Fibroblast of skin of abdomen (primary cell): ENCODE measurements at regions not wholly inside any gene's neighbourhood (a gene's known extent, or its start where the extent isn't known, plus 50 kb on each side); places are given as distances from the start of the nearest gene placed in this dataset.
"Not testable (repeated sequence)": the region's sequence is repeated elsewhere in the genome, so short reads cannot be mapped to it uniquely, and the experiment has no call there.

Source experiments
- DNase-seq: peaks from one replicate; pipeline ENCODE4 v3.0.0-alpha.2; 2013

DNA sequence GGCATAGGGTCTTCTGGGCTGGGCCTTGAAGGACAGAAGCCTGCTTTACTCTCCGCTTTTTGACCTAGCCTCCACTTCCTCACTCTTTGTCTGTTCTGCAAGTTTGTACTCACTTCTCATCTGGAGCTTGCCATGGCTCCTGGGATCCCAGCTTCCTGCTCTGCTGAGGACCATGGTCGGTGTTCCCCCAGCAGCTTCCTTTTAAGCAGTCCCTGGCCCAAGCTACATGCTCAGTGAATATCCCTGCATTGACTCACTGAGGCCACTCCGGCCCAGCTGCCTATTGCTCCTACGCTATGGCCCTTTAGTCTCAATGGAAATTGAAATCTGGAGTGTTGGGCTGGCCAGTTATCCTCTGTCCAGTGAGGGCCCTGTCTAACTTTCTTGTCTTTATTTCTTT, 427.7 kb downstream of the RPS24 start:
- DNase-seq: no peak

DNA sequence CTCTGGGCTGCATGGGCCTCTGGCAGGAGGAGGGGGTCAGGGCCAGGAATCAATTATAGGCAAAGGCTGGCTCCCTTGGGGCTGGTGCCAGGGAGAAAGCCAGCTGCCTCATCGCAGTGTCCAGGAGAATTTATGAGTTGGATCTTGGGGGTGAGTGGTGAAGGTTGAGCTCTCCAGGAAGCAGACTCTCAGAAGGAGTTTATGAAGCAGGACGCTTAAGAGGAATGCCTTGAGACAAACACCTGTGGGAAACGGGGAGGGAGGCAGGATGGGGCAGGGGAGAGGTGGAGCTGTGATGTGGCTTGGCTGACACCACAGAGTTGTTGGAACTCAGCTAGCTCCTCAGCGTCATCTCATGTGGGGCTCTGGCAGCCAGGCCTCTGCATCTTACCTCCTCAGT, 428.5 kb downstream of the RPS24 start:
- no peak for DNase-seq

- no peak for DNase-seq
These were observed 429.1 kb downstream of the RPS24 start for GRCh38 chr10:78462726-78463228.

DNA sequence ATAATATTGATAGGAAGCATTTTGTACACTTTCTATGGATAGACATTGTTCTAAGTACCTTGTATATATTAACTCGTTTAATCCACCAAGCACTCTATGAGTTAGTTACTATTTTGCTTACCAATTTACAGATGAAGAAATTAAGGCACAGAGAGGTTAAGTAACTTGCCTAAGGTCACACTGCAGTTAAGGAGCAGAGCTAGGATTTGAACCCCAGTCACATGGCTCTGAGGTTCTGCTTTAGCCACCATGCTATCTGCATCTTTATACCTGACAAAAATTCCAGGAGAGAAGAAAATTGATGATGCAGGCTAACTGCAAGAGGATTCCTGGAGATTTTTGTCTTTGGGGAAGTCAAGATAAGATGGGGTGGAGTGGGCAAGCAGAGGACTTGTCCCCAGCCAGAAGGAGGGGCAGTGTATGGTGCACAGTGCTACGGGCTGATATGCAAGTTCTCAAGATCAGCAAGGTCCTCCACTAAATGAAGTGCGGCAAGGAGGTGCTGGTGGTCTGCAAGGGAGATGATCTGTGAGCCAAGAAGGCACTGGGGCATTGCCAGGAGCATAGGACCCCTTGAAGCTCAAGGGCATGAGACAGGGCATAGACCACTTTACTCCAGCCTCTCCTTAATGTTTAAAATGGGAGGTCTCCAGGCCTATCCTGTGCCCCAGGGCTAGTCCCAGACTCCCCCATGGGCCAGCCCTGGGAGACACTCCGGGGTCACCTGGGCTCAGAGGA, 430.6 kb downstream of the RPS24 start:
- no peak for DNase-seq

GRCh38 chr10:78464856-78465267, 431.2 kb downstream of the RPS24 start:
- DNase-seq: no peak

- DNase-seq: no peak
These were observed 431.8 kb downstream of the RPS24 start for GRCh38 chr10:78465431-78465830.

- DNase-seq: no peak
These were observed 433.9 kb downstream of the RPS24 start for GRCh38 chr10:78467496-78468106.

GRCh38 chr10:78468731-78469130, 435.1 kb downstream of the RPS24 start:
- DNase-seq: not testable (repeated sequence)

DNA sequence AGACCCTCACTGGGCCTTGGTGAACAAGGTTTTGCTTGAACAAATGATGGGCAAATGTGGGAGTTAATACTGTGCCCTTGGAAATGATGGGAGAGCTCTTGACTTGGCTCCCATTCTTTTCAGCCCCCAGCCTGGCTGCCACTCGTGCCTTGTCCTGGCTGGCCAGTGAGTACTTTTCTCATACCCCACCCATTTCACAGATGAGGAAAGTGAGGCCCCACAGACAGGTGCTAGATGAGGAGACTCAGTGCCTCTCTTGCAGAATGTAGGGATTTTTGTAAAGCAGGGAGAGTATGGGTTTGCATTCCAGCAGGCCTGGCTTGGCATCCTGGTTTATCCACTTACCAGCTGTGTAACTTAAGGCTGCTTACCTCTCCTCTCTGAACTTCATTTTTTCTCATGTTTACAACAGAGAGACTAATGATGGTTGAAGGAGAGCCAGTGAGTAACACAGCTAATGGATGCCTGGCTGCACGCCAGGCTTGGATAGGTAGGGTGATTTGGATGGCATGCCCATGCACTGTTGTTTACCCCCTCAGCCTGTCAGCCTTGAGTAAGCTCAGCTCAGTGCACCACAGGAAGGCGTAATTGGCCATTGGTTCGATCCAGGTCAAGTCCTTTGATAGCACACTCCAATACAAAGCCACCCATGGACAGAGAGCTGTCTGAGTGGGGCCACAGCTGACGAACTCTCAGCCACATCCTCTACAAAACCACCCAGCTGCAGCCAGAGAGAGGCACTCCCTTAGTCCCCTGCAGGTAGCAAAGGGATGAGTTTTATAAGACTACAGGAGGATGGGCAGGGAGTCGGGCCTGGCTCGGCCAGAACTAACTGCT, 436.8 kb downstream of the RPS24 start:
- no peak for DNase-seq

DNA sequence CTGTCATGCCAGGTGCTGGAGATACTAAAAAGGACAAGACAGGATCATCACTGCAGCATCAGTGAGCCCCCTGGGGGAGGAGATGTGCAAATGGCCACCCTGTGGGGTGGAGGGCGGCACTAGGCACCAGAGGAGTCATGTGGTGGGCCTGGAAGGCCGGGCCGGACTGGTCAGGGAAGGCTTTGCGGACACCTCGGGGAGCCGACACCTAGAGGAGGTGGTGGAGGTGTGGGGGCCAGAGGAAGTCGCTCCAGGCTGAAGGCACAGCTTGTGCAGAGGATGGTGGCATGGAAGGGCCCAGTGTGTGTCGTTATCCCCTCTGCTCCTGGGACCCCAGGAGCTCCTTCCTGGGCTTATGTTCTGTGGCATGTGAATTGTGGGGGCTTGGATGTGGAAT, 437.7 kb downstream of the RPS24 start:
- DNase-seq: no peak

DNA sequence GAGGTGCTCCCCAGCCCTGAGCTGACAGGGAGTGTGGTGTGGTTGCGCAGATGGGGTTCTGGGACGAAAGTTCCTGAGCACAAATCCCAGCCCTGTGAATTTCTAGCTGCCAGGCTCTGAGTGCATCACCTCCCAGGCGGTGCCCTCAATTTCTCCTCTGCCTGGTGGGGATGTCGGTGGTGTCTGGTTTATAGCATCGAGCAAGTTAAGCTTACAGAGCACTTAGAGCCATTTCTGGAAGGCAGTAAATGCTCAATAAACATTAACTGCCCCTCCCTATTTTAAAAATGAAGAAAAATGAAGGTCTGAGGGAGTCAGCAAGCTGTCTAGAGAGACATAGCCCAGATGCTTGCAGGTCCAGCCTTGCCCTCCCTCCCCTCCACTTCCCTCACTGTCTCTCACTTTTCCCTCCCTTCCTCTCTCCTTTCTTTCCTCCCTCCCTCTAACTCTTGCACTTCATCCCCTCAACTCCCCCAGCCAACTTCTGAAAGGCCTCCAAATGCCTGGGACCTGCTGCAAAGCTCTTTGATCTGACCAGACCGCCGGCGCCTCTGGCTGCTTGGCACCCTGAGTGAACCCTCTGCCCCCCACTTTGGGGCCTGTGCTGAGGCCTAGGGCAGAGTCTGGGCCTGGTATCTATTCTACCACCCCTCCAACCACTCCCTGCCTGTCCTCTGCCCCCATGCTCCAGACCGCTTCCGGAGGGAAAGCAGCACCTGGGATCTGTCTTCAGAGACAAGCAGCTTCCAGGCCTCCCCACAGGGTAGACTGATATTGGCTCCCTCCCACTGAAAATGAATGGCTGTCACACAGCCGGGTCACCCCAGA, 438.3 kb downstream of the RPS24 start:
- no peak for DNase-seq

DNA sequence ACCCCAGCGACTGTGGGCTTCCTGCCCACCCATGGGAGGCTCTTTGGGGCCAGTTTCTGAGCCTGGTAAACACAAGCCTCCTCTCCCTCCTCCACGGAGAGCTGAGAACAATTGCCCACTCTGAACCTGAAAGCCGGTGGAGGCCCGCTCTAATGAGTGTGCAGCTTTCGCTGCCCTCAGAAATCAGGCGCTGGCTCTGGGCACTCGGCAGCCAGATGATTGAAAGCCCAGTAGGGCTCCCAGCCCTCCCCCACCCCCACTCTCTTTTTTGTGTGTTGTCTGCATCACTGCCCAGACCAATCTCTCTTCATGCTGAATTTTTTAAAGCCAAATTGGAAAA, 438.9 kb downstream of the RPS24 start:
- DNase-seq: no peak

DNA sequence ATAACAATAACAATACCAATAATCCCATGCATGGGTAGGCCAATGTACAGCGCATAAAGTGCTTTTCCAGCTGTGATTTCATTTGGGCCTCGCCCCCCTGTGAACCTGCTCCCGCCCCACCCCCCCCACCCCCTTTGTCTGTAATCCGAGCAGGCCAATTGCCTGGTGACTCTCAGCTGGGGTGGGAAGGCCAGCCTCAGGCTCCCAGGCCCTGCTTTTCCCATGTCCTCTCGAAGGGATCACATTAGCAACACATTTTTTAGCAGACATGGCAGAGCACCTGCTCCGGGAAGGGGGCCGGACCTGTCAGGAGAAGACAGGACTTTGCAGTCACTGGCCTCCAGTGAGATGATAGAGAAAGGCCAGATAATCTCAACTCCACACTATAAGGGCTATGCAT, 439.3 kb downstream of the RPS24 start:
- no peak for DNase-seq

GRCh38 chr10:78474743-78475142, 441.1 kb downstream of the RPS24 start:
- DNase-seq: no peak

DNA sequence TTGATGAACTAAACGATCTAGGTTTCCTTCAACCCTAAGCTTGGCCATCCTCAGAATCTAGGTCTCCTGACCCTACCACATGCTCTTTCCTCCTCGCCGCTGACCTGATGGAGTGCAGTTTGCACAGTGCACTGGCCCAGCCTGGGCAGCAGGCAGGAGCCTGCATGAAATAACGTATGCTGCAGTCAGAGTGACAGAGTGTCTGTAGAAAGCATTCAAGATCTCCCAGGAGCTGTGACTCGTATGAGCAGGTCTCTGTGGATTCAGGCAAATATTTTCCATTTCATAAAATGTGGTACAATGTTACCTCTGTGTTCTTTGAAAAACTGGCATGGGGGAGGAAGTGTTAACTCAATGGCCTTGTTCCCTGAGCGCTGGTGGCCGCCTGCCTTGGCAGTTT, 441.8 kb downstream of the RPS24 start:
- peak; percentile 28 for DNase-seq

- no peak for DNase-seq
These were observed 442.5 kb downstream of the RPS24 start for GRCh38 chr10:78476156-78476555.

DNA sequence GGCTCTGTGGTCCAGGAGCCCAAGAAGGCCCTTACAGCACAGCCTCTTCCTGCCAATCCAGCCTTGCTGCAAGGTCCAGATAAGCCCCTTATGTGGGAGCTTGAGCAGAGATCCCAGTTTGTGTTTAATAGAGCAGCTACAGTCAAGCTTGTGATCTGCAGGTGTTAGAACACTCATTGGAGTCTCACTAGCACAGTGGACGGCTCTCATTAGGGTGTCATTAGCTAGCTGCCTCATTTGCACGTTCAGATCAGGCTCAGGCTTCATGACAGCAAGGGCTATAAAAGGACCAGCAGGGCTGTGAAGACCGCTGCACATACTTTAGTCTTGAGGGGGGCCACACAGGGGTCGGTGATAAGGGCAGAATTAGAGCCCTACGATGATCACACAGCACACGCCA, 443.2 kb downstream of the RPS24 start:
- no peak for DNase-seq

DNA sequence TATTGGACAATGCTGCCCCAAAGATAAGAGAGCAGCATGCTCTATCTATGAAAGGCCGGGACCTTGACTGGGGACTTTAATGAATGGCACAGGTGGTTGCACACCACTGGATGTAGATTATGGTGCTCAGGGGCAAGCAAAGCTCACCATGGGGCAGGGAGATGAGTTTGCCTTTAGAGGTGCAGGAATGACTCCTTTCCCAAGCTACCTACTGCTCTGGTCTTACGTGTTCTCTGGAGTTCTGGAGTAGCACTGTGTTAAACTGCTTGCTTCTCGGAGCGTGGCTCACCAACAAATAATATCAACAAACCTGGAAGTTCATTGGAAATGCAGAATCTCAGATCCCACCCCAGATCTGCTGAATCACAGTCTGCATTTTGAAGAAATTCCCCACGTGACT, 445.3 kb downstream of the RPS24 start:
- DNase-seq: no peak

- DNase-seq: no peak
These were observed 445.8 kb downstream of the RPS24 start for GRCh38 chr10:78479467-78479866.

- DNase-seq: no peak
These were observed 448.2 kb downstream of the RPS24 start for GRCh38 chr10:78481842-78482241.

DNA sequence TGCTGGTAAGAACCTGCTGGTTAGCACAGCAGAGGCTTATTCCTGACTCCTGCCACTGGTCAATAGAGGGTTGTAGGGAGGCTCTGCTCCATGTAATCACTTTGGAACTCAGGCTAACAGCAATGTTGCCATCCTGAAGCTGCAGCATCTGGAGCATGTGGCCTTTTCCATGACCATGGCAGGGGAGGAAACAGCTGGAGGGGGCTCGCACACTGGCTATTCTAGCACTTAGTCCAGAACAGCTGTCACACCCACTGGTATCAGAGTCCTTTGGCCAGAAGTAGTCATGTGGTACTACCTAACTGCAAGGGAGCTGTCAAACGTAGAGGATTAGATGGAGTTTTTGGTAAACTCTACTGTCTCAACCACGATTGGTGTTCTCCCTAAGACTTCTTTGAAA, 450.0 kb downstream of the RPS24 start:
- DNase-seq: no peak

DNA sequence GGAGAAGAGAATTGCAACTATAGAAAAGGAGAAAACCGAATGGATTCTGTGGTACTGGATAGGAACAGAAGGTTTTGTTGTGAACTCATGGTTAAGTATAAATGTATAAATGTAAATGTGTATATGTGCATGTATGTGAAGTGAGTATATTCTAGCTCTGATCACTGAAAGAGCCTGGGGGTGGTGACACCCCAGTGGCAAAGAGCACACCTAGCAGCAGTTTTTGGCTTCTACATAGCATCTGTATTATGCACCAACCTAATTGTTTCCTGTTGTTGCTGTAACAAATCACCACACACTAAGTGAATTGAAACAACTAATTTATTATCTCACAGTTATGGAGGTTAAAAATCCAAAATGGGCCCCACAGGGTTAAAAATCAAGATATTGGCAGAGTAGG, 455.4 kb downstream of the RPS24 start:
- no peak for DNase-seq

- DNase-seq: no peak
These were observed 458.1 kb downstream of the RPS24 start for GRCh38 chr10:78491812-78492211.
